ENCODE measurements at regions not wholly inside any gene's neighbourhood (a gene's known extent, or its start where the extent isn't known, plus 50 kb on each side); places are given as distances from the start of the nearest gene placed in this dataset.

- Histone ChIP-seq H3K27ac (no peak overlapping the region), H3K9me3 (no peaks in the 10 kb centered on the region), H3K4me2 (no peak overlapping the region), H3K4me3 (no peak overlapping the region), H3K4me1 (peaks cover 16% of the 10 kb centered on the region)
- TF ChIP-seq CBX2 (IDR thresholded peaks at IDR 0.05; ENCODE audit: borderline replicate concordance, low read depth) (no peak), CHD4 (IDR thresholded peaks at IDR 0.05; ENCODE audit: borderline replicate concordance) (no peak), ATOH8 (CRISPR knock-in tag; IDR thresholded peaks at IDR 0.05; ENCODE audit: low read depth) (no peak), GATA3 (IDR thresholded peaks at IDR 0.05; ENCODE audit: borderline replicate concordance) (no peak), HOXA7 (CRISPR knock-in tag; IDR thresholded peaks at IDR 0.05) (no peak), ZNF302 (CRISPR knock-in tag; IDR thresholded peaks at IDR 0.05) (no peak), KDM1A (IDR thresholded peaks at IDR 0.05; ENCODE audit: low read depth) (no peak), MAFK (IDR thresholded peaks at IDR 0.05; ENCODE audit: partially characterized antibody) (no peak), EP300 (IDR thresholded peaks at IDR 0.05) (no peak), TP53 (CRISPR knock-in tag; IDR thresholded peaks at IDR 0.05) (no peak), EHMT2 (IDR thresholded peaks at IDR 0.05; ENCODE audit: low read depth) (no peak), MAZ (IDR thresholded peaks at IDR 0.05; ENCODE audit: borderline replicate concordance, low read depth, low read length) (no peak)
- 55% methylated on average over 2 of the region's 2 CpGs for WGBS (ENCODE audit: missing lambda C conversion rate)
- no peak for FAIRE-seq
- ChIA-PET CTCF (interaction anchor here (1.3 kb wide), 1 partner anchor 320 kb away, joined by 3 read pairs; no protein-coding TSS in a partner anchor), POLR2A (no interaction called here)
- no peak for DNase-seq (ENCODE audit: low read depth in 1 of 2, low spot score in 1 of 2)
- ATAC-seq: no peak
Observed at GRCh38 chr5:39628348-39628747, 203.6 kb upstream of the DAB2 start.

GRCh38 chr5:39624890-39625289 lies 200.1 kb upstream of the DAB2 start:
- FAIRE-seq: no peak
- Histone ChIP-seq H3K9me3 (no peaks in the 10 kb centered on the region), H3K27ac (peak overlapping the region; percentile 19 to 23; a peak in 2 of 6 replicates), H3K4me1 (peaks cover 16% of the 10 kb centered on the region), H3K4me2 (peak overlapping the region; percentile 68), H3K4me3 (no peak overlapping the region)
- TF ChIP-seq MAX (IDR thresholded peaks at IDR 0.05) (no peak), POLR2A (IDR thresholded peaks at IDR 0.05; ENCODE audit: low read length) (no peak), E2F6 (IDR thresholded peaks at IDR 0.05; ENCODE audit: borderline replicate concordance, low read depth) (no peak), HOXB5 (CRISPR knock-in tag; IDR thresholded peaks at IDR 0.05) (no peak)
- 3% methylated on average over 2 of the region's 2 CpGs for WGBS (ENCODE audit: missing lambda C conversion rate)
- no peak for DNase-seq (ENCODE audit: low read depth in 1 of 2, low spot score in 1 of 2)
- ATAC-seq: no peak
- CTCF ChIA-PET: interaction anchor here (1.4 kb wide), 1 partner anchor 1064 kb away, joined by 4 read pairs; no protein-coding TSS in a partner anchor
- POLR2A ChIA-PET: no interaction called here

GRCh38 chr5:39624268-39624886 lies 199.6 kb upstream of the DAB2 start:
- CTCF ChIA-PET: no interaction called here
- peak overlapping the region; percentile 68 for H3K4me2 ChIP-seq
- peak; percentile 56 for FAIRE-seq
- ATAC-seq: peak; percentile 70 to 82; a peak in 5 of 6 replicates
- TF ChIP-seq EP300 (IDR thresholded peaks at IDR 0.05) (no peak), CEBPB (IDR thresholded peaks at IDR 0.05) (no peak), FOSL2 (IDR thresholded peaks at IDR 0.05) (no peak; the same call in 1 of the 2 replicates), FOSL2 (CRISPR knock-in tag; IDR thresholded peaks at IDR 0.05) (peak; percentile 58), HEYL (CRISPR knock-in tag; IDR thresholded peaks at IDR 0.05) (no peak), TP53 (CRISPR knock-in tag; IDR thresholded peaks at IDR 0.05) (no peak), EHF (CRISPR knock-in tag; IDR thresholded peaks at IDR 0.05) (no peak), RNF2 (IDR thresholded peaks at IDR 0.05; ENCODE audit: borderline replicate concordance, low read depth) (no peak), JUN (IDR thresholded peaks at IDR 0.05) (no peak), CHD2 (IDR thresholded peaks at IDR 0.05; ENCODE audit: low read length, partially characterized antibody) (no peak), ZC3H11A (IDR thresholded peaks at IDR 0.05) (no peak), EHMT2 (IDR thresholded peaks at IDR 0.05; ENCODE audit: low read depth) (0 out of 2 replicates have a peak, but pooled peaks have one; percentile 22), HOXB13 (CRISPR knock-in tag; IDR thresholded peaks at IDR 0.05; ENCODE audit: low read depth) (no peak)
- H3K4me3 ChIP-seq: no peak overlapping the region
- POLR2A ChIA-PET: no interaction called here
- H3K4me1 ChIP-seq: peaks cover 16% of the 10 kb centered on the region
- DNase-seq (ENCODE audit: low read depth in 1 of 2, low spot score in 1 of 2): peak in 1 of 2 experiments; percentile 29
- 3% methylated on average over 1 of the region's 1 CpG for WGBS (ENCODE audit: missing lambda C conversion rate)
- peak overlapping the region; percentile 19 to 23; a peak in 4 of 6 replicates for H3K27ac ChIP-seq
- H3K9me3 ChIP-seq: no peaks in the 10 kb centered on the region
